Loucy (cell line): ENCODE measurements at regions not wholly inside any gene's neighbourhood (a gene's known extent, or its start where the extent isn't known, plus 50 kb on each side); places are given as distances from the start of the nearest gene placed in this dataset.

Source experiments
- H2AFZ ChIP-seq: fragments of 200-600 bp; sonication (generic); 2 replicates; pipeline ENCODE4 v1.6.0; 2016; ENCODE audit warnings: antibody characterized with exemption, mild to moderate bottlenecking, low read length, moderate library complexity
- H3F3A ChIP-seq: fragments of 200-600 bp; 2 replicates; pipeline ENCODE4 v1.6.0; 2016; ENCODE audit warnings: antibody characterized with exemption, low read depth, mild to moderate bottlenecking
- H3K27me3 ChIP-seq: fragments of 200-600 bp; sonication (generic); 2 replicates; pipeline ENCODE4 v1.6.1; 2014; ENCODE audit warnings: low read length, mild to moderate bottlenecking; ENCODE audit not compliant: insufficient read depth, poor library complexity, severe bottlenecking
- H3K36me3 ChIP-seq: fragments of 200-600 bp; sonication (generic); 2 replicates; pipeline ENCODE4 v1.6.1; 2016; ENCODE audit warnings: low read length; ENCODE audit not compliant: insufficient read depth
- H3K4me1 ChIP-seq: fragments of 200-600 bp; sonication (generic); 2 replicates; pipeline ENCODE4 v1.5.1; 2014; ENCODE audit warnings: low read length, mild to moderate bottlenecking; ENCODE audit not compliant: insufficient read depth, poor library complexity, severe bottlenecking
- H3K4me2 ChIP-seq: fragments of 200-600 bp; sonication (generic); 2 replicates; pipeline ENCODE4 v1.6.0; 2014; ENCODE audit warnings: antibody characterized with exemption, low read length, low read depth, mild to moderate bottlenecking; ENCODE audit not compliant: poor library complexity, severe bottlenecking
- H3K4me3 ChIP-seq: fragments of 200-600 bp; sonication (generic); 2 replicates; pipeline ENCODE4 v1.5.1; 2014; ENCODE audit warnings: low read length, mild to moderate bottlenecking, mixed read lengths; ENCODE audit not compliant: poor library complexity, severe bottlenecking
- H3K79me2 ChIP-seq: fragments of 200-600 bp; sonication (generic); 2 replicates; pipeline ENCODE4 v1.6.1; 2014; ENCODE audit warnings: low read length; ENCODE audit not compliant: insufficient read depth
- H3K9ac ChIP-seq: fragments of 200-600 bp; sonication (generic); 2 replicates; pipeline ENCODE4 v1.6.0; 2014; ENCODE audit warnings: mild to moderate bottlenecking, low read depth, low read length, moderate library complexity; ENCODE audit not compliant: poor library complexity, severe bottlenecking
- H3K9me2 ChIP-seq: fragments of 200-600 bp; sonication (generic); replicated peaks from 2 replicates; pipeline ENCODE4 v1.6.1; 2016; ENCODE audit warnings: low read depth, low read length, mixed read lengths
- H3K9me3 ChIP-seq: fragments of 200-600 bp; sonication (generic); 2 replicates; pipeline ENCODE4 v1.6.1; 2014; ENCODE audit warnings: mild to moderate bottlenecking, antibody characterized with exemption, low read length, low read depth; ENCODE audit not compliant: insufficient read depth
- H4K20me1 ChIP-seq: fragments of 200-600 bp; sonication (generic); 2 replicates; pipeline ENCODE4 v1.6.0; 2014; ENCODE audit warnings: antibody characterized with exemption, low read length, mild to moderate bottlenecking; ENCODE audit not compliant: insufficient read depth, poor library complexity, severe bottlenecking
- CTCF ChIP-seq: fragments of 200-600 bp; sonication (generic); conservative IDR thresholded peaks from 2 replicates; pipeline ENCODE4 v1.5.1; 2014; ENCODE audit warnings: mild to moderate bottlenecking, antibody characterized with exemption, low read length
- EZH2phosphoT487 ChIP-seq: fragments of 200-600 bp; IDR thresholded peaks from 2 replicates; pipeline ENCODE4 v1.6.1; 2018; ENCODE audit warnings: antibody characterized with exemption, mild to moderate bottlenecking, moderate library complexity, borderline replicate concordance

- H2AFZ ChIP-seq, result no peak overlapping the region
- H3K36me3 ChIP-seq, result no peaks in the 10 kb centered on the region
- no peaks in the 10 kb centered on the region for H3F3A ChIP-seq
- H3K79me2 ChIP-seq, result no peaks in the 10 kb centered on the region
- H3K9ac ChIP-seq, result no peak overlapping the region
- H3K4me3 ChIP-seq, result no peak overlapping the region
- H3K9me2 ChIP-seq, result no peaks in the 10 kb centered on the region
- no peaks in the 10 kb centered on the region for H4K20me1 ChIP-seq
- no peaks in the 10 kb centered on the region for H3K9me3 ChIP-seq
- no peak overlapping the region for H3K4me2 ChIP-seq
- H3K27me3 ChIP-seq, result no peaks in the 10 kb centered on the region
- TF ChIP-seq CTCF (no peak), EZH2phosphoT487 (no peak)
- no peaks in the 10 kb centered on the region for H3K4me1 ChIP-seq
These were observed 166.5 kb downstream of the AXIN2 start for GRCh38 chr17:65394811-65395472.

- H3K9me2 ChIP-seq, result no peaks in the 10 kb centered on the region
- H3F3A ChIP-seq, result no peaks in the 10 kb centered on the region
- no peak overlapping the region for H3K4me2 ChIP-seq
- TF ChIP-seq EZH2phosphoT487, result no peak
- no peak for TF ChIP-seq CTCF
- H3K9me3 ChIP-seq, result no peaks in the 10 kb centered on the region
- H3K4me3 ChIP-seq, result no peak overlapping the region
- no peaks in the 10 kb centered on the region for H3K36me3 ChIP-seq
- no peaks in the 10 kb centered on the region for H3K79me2 ChIP-seq
- no peak overlapping the region for H2AFZ ChIP-seq
- no peaks in the 10 kb centered on the region for H3K4me1 ChIP-seq
- H3K9ac ChIP-seq, result no peak overlapping the region
- no peaks in the 10 kb centered on the region for H4K20me1 ChIP-seq
- no peaks in the 10 kb centered on the region for H3K27me3 ChIP-seq
These were observed 167.9 kb downstream of the AXIN2 start for GRCh38 chr17:65393514-65393913.

GRCh38 chr17:65389949-65390348 is 171.5 kb downstream of the AXIN2 start:
- Histone ChIP-seq H3K79me2 (no peaks in the 10 kb centered on the region), H4K20me1 (no peaks in the 10 kb centered on the region), H3K9me3 (no peaks in the 10 kb centered on the region), H3K36me3 (no peaks in the 10 kb centered on the region), H3K4me1 (no peaks in the 10 kb centered on the region), H3K9ac (no peak overlapping the region), H3K4me2 (no peak overlapping the region), H3K27me3 (no peaks in the 10 kb centered on the region), H3K4me3 (no peak overlapping the region), H3F3A (no peaks in the 10 kb centered on the region), H3K9me2 (no peaks in the 10 kb centered on the region), H2AFZ (no peak overlapping the region)
- TF ChIP-seq EZH2phosphoT487, result no peak
- TF ChIP-seq CTCF, result no peak
